Kidney epithelial cell (primary cell): ENCODE measurements at regions not wholly inside any gene's neighbourhood (a gene's known extent, or its start where the extent isn't known, plus 50 kb on each side); places are given as distances from the start of the nearest gene placed in this dataset.

ENCODE experiments used
- DNase-seq: peaks from one replicate; pipeline ENCODE4 v3.0.0-alpha.2; 2010; ENCODE audit warnings: low read depth
- H3K27me3 ChIP-seq: 2 replicates; pipeline ENCODE4 v1.6.0; 2011; ENCODE audit warnings: low read length; ENCODE audit not compliant: control insufficient read depth, insufficient read depth
- H3K36me3 ChIP-seq: 2 replicates; pipeline ENCODE4 v1.5.1; 2011; ENCODE audit warnings: low read length; ENCODE audit not compliant: control insufficient read depth, insufficient read depth
- H3K4me3 ChIP-seq: 2 replicates; pipeline ENCODE4 v1.5.1; 2011; ENCODE audit warnings: low read depth, mild to moderate bottlenecking, control low read depth, low read length
- TF ChIP-seq, protein P1 (sequence below): IDR thresholded peaks from 2 replicates; pipeline ENCODE4 v1.5.1; 2011; ENCODE audit warnings: mild to moderate bottlenecking, moderate library complexity, low read length, control low read depth, inconsistent platforms; ENCODE audit not compliant: insufficient read depth, poor library complexity, severe bottlenecking

- DNase-seq = no peak
- H3K4me3 ChIP-seq = no peak overlapping the region
- TF ChIP-seq, protein P1, sequence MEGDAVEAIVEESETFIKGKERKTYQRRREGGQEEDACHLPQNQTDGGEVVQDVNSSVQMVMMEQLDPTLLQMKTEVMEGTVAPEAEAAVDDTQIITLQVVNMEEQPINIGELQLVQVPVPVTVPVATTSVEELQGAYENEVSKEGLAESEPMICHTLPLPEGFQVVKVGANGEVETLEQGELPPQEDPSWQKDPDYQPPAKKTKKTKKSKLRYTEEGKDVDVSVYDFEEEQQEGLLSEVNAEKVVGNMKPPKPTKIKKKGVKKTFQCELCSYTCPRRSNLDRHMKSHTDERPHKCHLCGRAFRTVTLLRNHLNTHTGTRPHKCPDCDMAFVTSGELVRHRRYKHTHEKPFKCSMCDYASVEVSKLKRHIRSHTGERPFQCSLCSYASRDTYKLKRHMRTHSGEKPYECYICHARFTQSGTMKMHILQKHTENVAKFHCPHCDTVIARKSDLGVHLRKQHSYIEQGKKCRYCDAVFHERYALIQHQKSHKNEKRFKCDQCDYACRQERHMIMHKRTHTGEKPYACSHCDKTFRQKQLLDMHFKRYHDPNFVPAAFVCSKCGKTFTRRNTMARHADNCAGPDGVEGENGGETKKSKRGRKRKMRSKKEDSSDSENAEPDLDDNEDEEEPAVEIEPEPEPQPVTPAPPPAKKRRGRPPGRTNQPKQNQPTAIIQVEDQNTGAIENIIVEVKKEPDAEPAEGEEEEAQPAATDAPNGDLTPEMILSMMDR = no peak
- H3K36me3 ChIP-seq = no peaks in the 10 kb centered on the region
- no peaks in the 10 kb centered on the region for H3K27me3 ChIP-seq
These were observed 249.4 kb upstream of the SLCO3A1 start for GRCh38 chr15:91604122-91604521.

DNA sequence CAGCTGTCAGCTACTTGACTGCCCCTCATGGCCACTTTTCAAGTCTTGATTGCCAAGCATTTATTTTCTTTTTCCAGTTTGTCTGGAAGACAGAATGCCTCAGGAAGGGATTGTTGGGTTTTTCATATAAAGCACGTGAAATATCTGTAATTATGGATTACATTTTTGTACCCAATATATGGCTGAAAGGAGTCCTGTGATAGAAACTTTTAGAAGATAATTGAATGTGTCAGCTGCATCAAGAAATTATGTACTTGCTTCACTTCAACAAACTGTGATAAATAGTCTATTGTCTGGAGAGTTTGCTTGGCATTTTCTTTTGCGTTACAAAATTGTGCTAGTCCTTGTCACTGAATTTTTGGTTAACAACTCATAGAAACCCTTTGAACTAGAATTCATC, 247.9 kb upstream of the SLCO3A1 start:
- Histone ChIP-seq H3K4me3 (no peak overlapping the region), H3K36me3 (no peaks in the 10 kb centered on the region), H3K27me3 (no peaks in the 10 kb centered on the region)
- DNase-seq = no peak
- TF ChIP-seq, protein P1 = no peak

DNA sequence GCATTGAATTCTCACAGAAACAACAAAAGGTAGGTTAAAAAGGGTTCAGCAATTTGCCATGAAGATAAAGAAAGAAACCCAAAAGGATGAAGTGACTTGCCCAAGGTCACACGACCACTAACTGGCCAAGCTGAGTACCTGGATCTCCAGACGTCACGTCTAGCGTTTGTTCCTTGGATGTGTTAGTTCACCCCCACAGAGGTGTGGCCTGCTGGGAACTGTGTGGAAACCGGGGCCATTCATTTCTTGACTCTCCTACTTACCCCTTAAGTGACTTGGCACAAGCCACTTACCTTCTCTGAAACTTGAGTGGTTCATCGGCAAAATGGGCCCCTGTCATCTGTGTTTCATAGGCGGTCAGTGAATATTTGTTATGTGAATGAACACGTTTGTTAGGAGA, 244.3 kb upstream of the SLCO3A1 start:
- H3K4me3 ChIP-seq = no peak overlapping the region
- H3K27me3 ChIP-seq = no peaks in the 10 kb centered on the region
- no peak for DNase-seq
- H3K36me3 ChIP-seq = no peaks in the 10 kb centered on the region
- TF ChIP-seq, protein P1 = no peak

GRCh38 chr15:91609966-91610365, 243.5 kb upstream of the SLCO3A1 start:
- H3K27me3 ChIP-seq = no peaks in the 10 kb centered on the region
- no peak overlapping the region for H3K4me3 ChIP-seq
- H3K36me3 ChIP-seq = no peaks in the 10 kb centered on the region
- TF ChIP-seq, protein P1 = no peak
- DNase-seq = no peak

DNA sequence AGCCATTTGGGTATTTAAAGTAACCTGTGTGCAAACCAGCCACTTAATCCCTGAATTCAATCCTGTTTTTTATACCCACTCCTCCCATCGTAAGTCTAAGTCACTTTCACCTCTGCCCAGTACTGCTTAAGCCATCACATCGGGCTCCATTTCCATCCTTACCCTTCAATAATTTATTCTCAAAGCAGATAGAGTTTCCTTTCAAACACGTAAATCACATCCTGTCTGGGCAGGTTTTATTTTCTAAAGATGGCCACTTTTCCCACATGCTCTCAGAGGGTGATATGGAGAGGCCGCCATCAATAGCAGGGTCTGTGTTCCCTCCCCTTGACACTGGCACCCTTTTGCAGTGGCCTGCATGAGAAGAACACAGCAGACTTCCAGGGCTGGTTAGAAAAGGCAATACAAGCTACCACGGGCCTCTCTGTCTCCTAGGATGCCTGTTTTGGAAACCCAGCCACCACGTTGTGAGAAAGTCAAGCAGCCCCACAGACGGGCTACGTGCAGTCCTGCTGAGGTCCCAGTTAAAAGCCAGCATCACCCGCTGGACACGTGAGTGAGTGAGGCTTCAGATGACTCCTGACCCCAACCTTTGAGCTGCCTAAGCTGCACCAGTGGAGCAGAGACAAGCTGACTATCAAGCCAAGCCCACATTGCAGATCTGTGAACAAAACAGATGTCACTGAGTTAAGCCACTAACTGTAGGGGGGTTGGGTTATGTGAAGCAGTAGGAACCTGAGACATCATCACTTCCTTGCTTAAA, 241.8 kb upstream of the SLCO3A1 start:
- TF ChIP-seq, protein P1 = no peak
- no peaks in the 10 kb centered on the region for H3K27me3 ChIP-seq
- H3K36me3 ChIP-seq = no peaks in the 10 kb centered on the region
- DNase-seq = no peak
- H3K4me3 ChIP-seq = no peak overlapping the region

- H3K4me3 ChIP-seq = no peak overlapping the region
- H3K36me3 ChIP-seq = no peaks in the 10 kb centered on the region
- DNase-seq = no peak
- TF ChIP-seq, protein P1 = no peak
- no peaks in the 10 kb centered on the region for H3K27me3 ChIP-seq
These were observed 233.3 kb upstream of the SLCO3A1 start for GRCh38 chr15:91620229-91620628.
